SU-DHL-6 (cell line): ENCODE measurements at regions not wholly inside any gene's neighbourhood (a gene's known extent, or its start where the extent isn't known, plus 50 kb on each side); places are given as distances from the start of the nearest gene placed in this dataset.

Source experiments
- CTCF ChIP-seq: fragments of 200-600 bp; sonication (generic); IDR thresholded peaks from one replicate; pipeline ENCODE4 v1.5.1; 2017; ENCODE audit warnings: antibody characterized with exemption, mild to moderate bottlenecking, low read length, moderate library complexity; ENCODE audit not compliant: insufficient read depth, poor library complexity, severe bottlenecking
- EZH2phosphoT487 ChIP-seq: fragments of 200-600 bp; sonication (generic), shearing (Covaris generic); conservative IDR thresholded peaks from 2 replicates; pipeline ENCODE4 v1.6.1; 2018; ENCODE audit warnings: mild to moderate bottlenecking, antibody characterized with exemption, low read length, moderate library complexity, mixed read lengths

DNA sequence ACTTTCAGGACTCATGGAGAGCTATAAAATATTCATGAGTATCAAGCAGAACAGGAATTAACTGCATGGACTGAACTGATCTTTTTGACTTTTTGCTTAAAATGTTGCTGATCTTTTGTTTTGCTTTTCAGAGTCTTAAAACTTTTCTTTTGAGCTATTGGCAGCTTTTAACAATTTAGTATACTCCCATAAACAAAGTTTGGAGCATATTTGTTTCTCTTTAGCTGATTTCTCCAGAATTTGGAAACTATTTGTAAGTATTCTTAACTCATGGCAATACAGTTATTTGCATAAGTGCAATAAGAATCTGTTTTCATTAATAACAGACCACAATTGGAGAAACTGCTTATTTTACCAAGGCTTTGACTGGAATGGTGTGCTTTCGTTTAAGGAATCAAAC, 73.4 kb upstream of the C1GALT1 start:
- TF ChIP-seq CTCF, result no peak
- no peak for TF ChIP-seq EZH2phosphoT487
